ENCODE measurements at regions not wholly inside any gene's neighbourhood (a gene's known extent, or its start where the extent isn't known, plus 50 kb on each side); places are given as distances from the start of the nearest gene placed in this dataset.
"Not testable (repeated sequence)": the region's sequence is repeated elsewhere in the genome, so short reads cannot be mapped to it uniquely, and the experiment has no call there.

GRCh38 chrX:94775640-94776039 is 1101.6 kb downstream of the FAM133A start:
- Histone ChIP-seq H3K4me1 (ENCODE audit: control insufficient read depth in 2 of 2, insufficient read depth in 2 of 2, low read length in 2 of 2) (no peaks in the 10 kb centered on the region), H3K27me3 (ENCODE audit: control insufficient read depth in 2 of 2, insufficient read depth in 1 of 2, low read length in 1 of 2) (no peaks in the 10 kb centered on the region), H3K4me3 (ENCODE audit: low read length in 2 of 2) (no peak overlapping the region), H3K27ac (ENCODE audit: low read depth in 1 of 2, low read length in 1 of 2) (no peak overlapping the region), H3K9me3 (ENCODE audit: control insufficient read depth in 2 of 2, insufficient read depth in 1 of 2, low read length in 1 of 2) (no peaks in the 10 kb centered on the region), H3K36me3 (ENCODE audit: control insufficient read depth in 2 of 2, insufficient read depth in 2 of 2, low read length in 1 of 2) (no peaks in the 10 kb centered on the region)
- DNase-seq (ENCODE audit: low read depth in 6 of 9, low spot score in 9 of 9): no peak
- WGBS: 84% methylated on average over 2 of the region's 2 CpGs

GRCh38 chrX:94813541-94813940 is 1139.5 kb downstream of the FAM133A start:
- DNase-seq (ENCODE audit: low read depth in 6 of 9, low spot score in 9 of 9): no peak
- H3K9me3 ChIP-seq (ENCODE audit: control insufficient read depth in 2 of 2, insufficient read depth in 1 of 2, low read length in 1 of 2): peaks cover 0 to 6% of the 10 kb centered on the region in 2 donors
- no peaks in the 10 kb centered on the region for H3K4me1 ChIP-seq (ENCODE audit: control insufficient read depth in 2 of 2, insufficient read depth in 2 of 2, low read length in 2 of 2)
- no peak overlapping the region for H3K4me3 ChIP-seq (ENCODE audit: low read length in 2 of 2)
- 97% methylated on average over 1 of the region's 1 CpG for WGBS
- no peak overlapping the region for H3K27ac ChIP-seq (ENCODE audit: low read depth in 1 of 2, low read length in 1 of 2)
- H3K36me3 ChIP-seq (ENCODE audit: control insufficient read depth in 2 of 2, insufficient read depth in 2 of 2, low read length in 1 of 2): no peaks in the 10 kb centered on the region
- H3K27me3 ChIP-seq (ENCODE audit: control insufficient read depth in 2 of 2, insufficient read depth in 1 of 2, low read length in 1 of 2): no peaks in the 10 kb centered on the region

GRCh38 chrX:94814216-94814615 is 1140.2 kb downstream of the FAM133A start:
- WGBS: 93% methylated on average over 1 of the region's 1 CpG
- peaks cover 0 to 6% of the 10 kb centered on the region in 2 donors for H3K9me3 ChIP-seq (ENCODE audit: control insufficient read depth in 2 of 2, insufficient read depth in 1 of 2, low read length in 1 of 2)
- no peaks in the 10 kb centered on the region for H3K36me3 ChIP-seq (ENCODE audit: control insufficient read depth in 2 of 2, insufficient read depth in 2 of 2, low read length in 1 of 2)
- H3K27me3 ChIP-seq (ENCODE audit: control insufficient read depth in 2 of 2, insufficient read depth in 1 of 2, low read length in 1 of 2): no peaks in the 10 kb centered on the region
- H3K27ac ChIP-seq (ENCODE audit: low read depth in 1 of 2, low read length in 1 of 2): no peak overlapping the region
- no peak for DNase-seq (ENCODE audit: low read depth in 6 of 9, low spot score in 9 of 9)
- H3K4me3 ChIP-seq (ENCODE audit: low read length in 2 of 2): no peak overlapping the region
- no peaks in the 10 kb centered on the region for H3K4me1 ChIP-seq (ENCODE audit: control insufficient read depth in 2 of 2, insufficient read depth in 2 of 2, low read length in 2 of 2)

- H3K9me3 ChIP-seq (ENCODE audit: control insufficient read depth in 2 of 2, insufficient read depth in 1 of 2, low read length in 1 of 2): no peaks in the 10 kb centered on the region
- H3K27me3 ChIP-seq (ENCODE audit: control insufficient read depth in 2 of 2, insufficient read depth in 1 of 2, low read length in 1 of 2): no peaks in the 10 kb centered on the region
- H3K27ac ChIP-seq (ENCODE audit: low read depth in 1 of 2, low read length in 1 of 2): no peak overlapping the region
- no peaks in the 10 kb centered on the region for H3K36me3 ChIP-seq (ENCODE audit: control insufficient read depth in 2 of 2, insufficient read depth in 2 of 2, low read length in 1 of 2)
- DNase-seq (ENCODE audit: low read depth in 6 of 9, low spot score in 9 of 9): no peak
- WGBS: 81% methylated on average over 2 of the region's 2 CpGs
- H3K4me1 ChIP-seq (ENCODE audit: control insufficient read depth in 2 of 2, insufficient read depth in 2 of 2, low read length in 2 of 2): no peaks in the 10 kb centered on the region
- H3K4me3 ChIP-seq (ENCODE audit: low read length in 2 of 2): no peak overlapping the region
Measured at GRCh38 chrX:94830717-94831116, 1156.7 kb downstream of the FAM133A start.

GRCh38 chrX:94831364-94831763 is 1157.4 kb downstream of the FAM133A start:
- H3K27ac ChIP-seq (ENCODE audit: low read depth in 1 of 2, low read length in 1 of 2): no peak overlapping the region
- H3K4me1 ChIP-seq (ENCODE audit: control insufficient read depth in 2 of 2, insufficient read depth in 2 of 2, low read length in 2 of 2): no peaks in the 10 kb centered on the region
- no peaks in the 10 kb centered on the region for H3K27me3 ChIP-seq (ENCODE audit: control insufficient read depth in 2 of 2, insufficient read depth in 1 of 2, low read length in 1 of 2)
- no peaks in the 10 kb centered on the region for H3K36me3 ChIP-seq (ENCODE audit: control insufficient read depth in 2 of 2, insufficient read depth in 2 of 2, low read length in 1 of 2)
- no peak overlapping the region for H3K4me3 ChIP-seq (ENCODE audit: low read length in 2 of 2)
- DNase-seq (ENCODE audit: low read depth in 6 of 9, low spot score in 9 of 9): no peak
- H3K9me3 ChIP-seq (ENCODE audit: control insufficient read depth in 2 of 2, insufficient read depth in 1 of 2, low read length in 1 of 2): no peaks in the 10 kb centered on the region

GRCh38 chrX:94834226-94834625 is 1160.2 kb downstream of the FAM133A start:
- no peak overlapping the region for H3K4me3 ChIP-seq (ENCODE audit: low read length in 2 of 2)
- H3K9me3 ChIP-seq (ENCODE audit: control insufficient read depth in 2 of 2, insufficient read depth in 1 of 2, low read length in 1 of 2): no peaks in the 10 kb centered on the region
- WGBS: 87% methylated on average over 3 of the region's 3 CpGs

GRCh38 chrX:94850811-94851210 is 1176.8 kb downstream of the FAM133A start:
- DNase-seq (ENCODE audit: low read depth in 6 of 9, low spot score in 9 of 9): no peak
- H3K9me3 ChIP-seq (ENCODE audit: control insufficient read depth in 2 of 2, insufficient read depth in 1 of 2, low read length in 1 of 2): no peaks in the 10 kb centered on the region
- no peaks in the 10 kb centered on the region for H3K36me3 ChIP-seq (ENCODE audit: control insufficient read depth in 2 of 2, insufficient read depth in 2 of 2, low read length in 1 of 2)
- no peak overlapping the region for H3K4me3 ChIP-seq (ENCODE audit: low read length in 2 of 2)
- H3K27ac ChIP-seq (ENCODE audit: low read depth in 1 of 2, low read length in 1 of 2): no peak overlapping the region
- H3K27me3 ChIP-seq (ENCODE audit: control insufficient read depth in 2 of 2, insufficient read depth in 1 of 2, low read length in 1 of 2): no peaks in the 10 kb centered on the region
- H3K4me1 ChIP-seq (ENCODE audit: control insufficient read depth in 2 of 2, insufficient read depth in 2 of 2, low read length in 2 of 2): no peaks in the 10 kb centered on the region

More at GRCh38 chrX:94834226-94834625, 1160.2 kb downstream of the FAM133A start:
- Histone ChIP-seq H3K4me1 (ENCODE audit: control insufficient read depth in 2 of 2, insufficient read depth in 2 of 2, low read length in 2 of 2) (no peaks in the 10 kb centered on the region), H3K27me3 (ENCODE audit: control insufficient read depth in 2 of 2, insufficient read depth in 1 of 2, low read length in 1 of 2) (no peaks in the 10 kb centered on the region), H3K27ac (ENCODE audit: low read depth in 1 of 2, low read length in 1 of 2) (no peak overlapping the region), H3K36me3 (ENCODE audit: control insufficient read depth in 2 of 2, insufficient read depth in 2 of 2, low read length in 1 of 2) (no peaks in the 10 kb centered on the region)
- DNase-seq (ENCODE audit: low read depth in 6 of 9, low spot score in 9 of 9): no peak

GRCh38 chrX:94854251-94854650 is 1180.2 kb downstream of the FAM133A start:
- WGBS: 91% methylated on average over 1 of the region's 1 CpG
- Histone ChIP-seq H3K4me1 (ENCODE audit: control insufficient read depth in 2 of 2, insufficient read depth in 2 of 2, low read length in 2 of 2) (no peaks in the 10 kb centered on the region), H3K27me3 (ENCODE audit: control insufficient read depth in 2 of 2, insufficient read depth in 1 of 2, low read length in 1 of 2) (no peaks in the 10 kb centered on the region), H3K27ac (ENCODE audit: low read depth in 1 of 2, low read length in 1 of 2) (no peak overlapping the region), H3K36me3 (ENCODE audit: control insufficient read depth in 2 of 2, insufficient read depth in 2 of 2, low read length in 1 of 2) (no peaks in the 10 kb centered on the region), H3K4me3 (ENCODE audit: low read length in 2 of 2) (no peak overlapping the region), H3K9me3 (ENCODE audit: control insufficient read depth in 2 of 2, insufficient read depth in 1 of 2, low read length in 1 of 2) (no peaks in the 10 kb centered on the region)
- DNase-seq (ENCODE audit: low read depth in 6 of 9, low spot score in 9 of 9): no peak

- not testable (repeated sequence) for DNase-seq (ENCODE audit: low read depth in 6 of 9, low spot score in 9 of 9); H3K36me3 ChIP-seq (ENCODE audit: control insufficient read depth in 2 of 2, insufficient read depth in 2 of 2, low read length in 1 of 2)
- WGBS: 88% methylated on average over 18 of the region's 19 CpGs
Measured at GRCh38 chrX:94862470-94862869, 1188.5 kb downstream of the FAM133A start.

GRCh38 chrX:94871640-94872039 is 1197.6 kb downstream of the FAM133A start:
- Histone ChIP-seq H3K4me1 (ENCODE audit: control insufficient read depth in 2 of 2, insufficient read depth in 2 of 2, low read length in 2 of 2) (no peaks in the 10 kb centered on the region), H3K27ac (ENCODE audit: low read depth in 1 of 2, low read length in 1 of 2) (no peak overlapping the region)
- 94% methylated on average over 9 of the region's 9 CpGs for WGBS

More at GRCh38 chrX:94862470-94862869, 1188.5 kb downstream of the FAM133A start:
- not testable (repeated sequence) for H3K4me1 ChIP-seq (ENCODE audit: control insufficient read depth in 2 of 2, insufficient read depth in 2 of 2, low read length in 2 of 2); H3K4me3 ChIP-seq (ENCODE audit: low read length in 2 of 2); H3K27ac ChIP-seq (ENCODE audit: low read depth in 1 of 2, low read length in 1 of 2); H3K9me3 ChIP-seq (ENCODE audit: control insufficient read depth in 2 of 2, insufficient read depth in 1 of 2, low read length in 1 of 2); H3K27me3 ChIP-seq (ENCODE audit: control insufficient read depth in 2 of 2, insufficient read depth in 1 of 2, low read length in 1 of 2)

More at GRCh38 chrX:94871640-94872039, 1197.6 kb downstream of the FAM133A start:
- no peak for DNase-seq (ENCODE audit: low read depth in 6 of 9, low spot score in 9 of 9)
- Histone ChIP-seq H3K9me3 (ENCODE audit: control insufficient read depth in 2 of 2, insufficient read depth in 1 of 2, low read length in 1 of 2) (no peaks in the 10 kb centered on the region), H3K27me3 (ENCODE audit: control insufficient read depth in 2 of 2, insufficient read depth in 1 of 2, low read length in 1 of 2) (no peaks in the 10 kb centered on the region), H3K4me3 (ENCODE audit: low read length in 2 of 2) (no peak overlapping the region), H3K36me3 (ENCODE audit: control insufficient read depth in 2 of 2, insufficient read depth in 2 of 2, low read length in 1 of 2) (no peaks in the 10 kb centered on the region)
